ENCODE measurements at regions not wholly inside any gene's neighbourhood (a gene's known extent, or its start where the extent isn't known, plus 50 kb on each side); places are given as distances from the start of the nearest gene placed in this dataset.

DNA sequence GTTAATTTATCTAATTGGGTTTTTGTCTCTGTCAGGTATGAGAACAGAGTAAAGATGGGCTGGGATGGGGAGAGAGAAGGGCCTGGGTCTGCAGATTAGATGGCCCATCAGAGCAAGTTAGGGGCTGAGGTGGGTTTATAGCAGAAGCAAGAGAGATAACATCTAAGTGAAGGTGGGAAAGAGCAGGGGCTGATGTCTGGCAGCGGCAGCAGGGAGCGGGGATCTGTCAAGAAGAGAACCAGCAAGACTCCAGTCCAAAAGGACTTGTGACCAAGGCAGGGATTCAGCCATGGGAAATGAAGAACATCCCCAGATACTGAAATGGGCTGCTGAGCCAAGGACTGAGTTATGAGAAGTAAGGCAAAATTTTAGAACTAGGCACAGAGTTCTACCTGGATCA is 320.6 kb upstream of the TBL1XR1 start:
- ChIA-PET CTCF (no interaction called here), POLR2A (ENCODE audit: low non-redundant PET) (no interaction called here)
- Histone ChIP-seq H3K27me3 (replicated peaks; ENCODE audit: insufficient read depth, low read depth, low read length, poor library complexity) (no peaks in the 10 kb centered on the region), H3K36me3 (ENCODE audit: insufficient read depth, low read length, poor library complexity, severe bottlenecking) (no peaks in the 10 kb centered on the region), H3K27ac (ENCODE audit: low read depth, low read length, poor library complexity, severe bottlenecking) (no peak overlapping the region), H3K4me3 (ENCODE audit: low read depth, low read length, poor library complexity, severe bottlenecking) (no peak overlapping the region), H3K4me1 (ENCODE audit: insufficient read depth, low read length, poor library complexity, severe bottlenecking) (no peaks in the 10 kb centered on the region), H3K9me3 (ENCODE audit: low read depth, low read length, poor library complexity, severe bottlenecking) (no peaks in the 10 kb centered on the region)
- intact Hi-C loops (cut with micrococcal nuclease; ENCODE audit: unreplicated experiment), result no loop called here
- no peak for TF ChIP-seq EZH2 (IDR thresholded peaks at IDR 0.05; ENCODE audit: borderline replicate concordance, low read depth, low read length, poor library complexity, severe bottlenecking)
- TF ChIP-seq CTCF (conservative IDR thresholded peaks at IDR 0.05; ENCODE audit: low read depth, low read length), result no peak
- no peak for DNase-seq (ENCODE audit: low spot score)
- no TSS peak for BruUV-seq (replicated peaks)

DNA sequence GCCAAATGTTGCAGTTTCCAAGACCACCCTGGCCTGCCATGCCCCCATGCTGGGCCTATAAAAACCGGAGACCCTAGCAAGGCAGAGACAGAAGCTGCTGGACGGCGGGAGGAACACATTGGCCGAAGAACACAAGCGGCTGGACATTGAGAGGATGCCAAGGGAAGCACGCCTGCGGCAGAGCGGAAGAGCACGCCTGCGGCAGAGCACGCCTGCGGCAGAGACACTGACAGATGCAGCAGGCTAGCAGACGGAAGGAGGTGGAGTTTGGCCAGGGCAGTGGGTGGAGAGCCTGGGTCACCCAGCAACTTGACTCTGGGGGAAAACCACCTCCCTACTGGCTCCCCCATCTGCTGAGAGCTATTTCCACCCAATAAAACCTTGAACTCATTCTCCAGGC is 322.3 kb upstream of the TBL1XR1 start:
- Histone ChIP-seq H3K9me3 (ENCODE audit: low read depth, low read length, poor library complexity, severe bottlenecking) (no peaks in the 10 kb centered on the region), H3K4me1 (ENCODE audit: insufficient read depth, low read length, poor library complexity, severe bottlenecking) (no peaks in the 10 kb centered on the region), H3K36me3 (ENCODE audit: insufficient read depth, low read length, poor library complexity, severe bottlenecking) (no peaks in the 10 kb centered on the region), H3K4me3 (ENCODE audit: low read depth, low read length, poor library complexity, severe bottlenecking) (no peak overlapping the region), H3K27ac (ENCODE audit: low read depth, low read length, poor library complexity, severe bottlenecking) (no peak overlapping the region), H3K27me3 (replicated peaks; ENCODE audit: insufficient read depth, low read depth, low read length, poor library complexity) (no peaks in the 10 kb centered on the region)
- TF ChIP-seq CTCF (conservative IDR thresholded peaks at IDR 0.05; ENCODE audit: low read depth, low read length), result no peak
- no peak for TF ChIP-seq EZH2 (IDR thresholded peaks at IDR 0.05; ENCODE audit: borderline replicate concordance, low read depth, low read length, poor library complexity, severe bottlenecking)
- ChIA-PET CTCF (no interaction called here), POLR2A (ENCODE audit: low non-redundant PET) (no interaction called here)
- no peak for DNase-seq (ENCODE audit: low spot score)
- no TSS peak for BruUV-seq (replicated peaks)
- intact Hi-C loops (cut with micrococcal nuclease; ENCODE audit: unreplicated experiment), result no loop called here

- no peaks in the 10 kb centered on the region for H3K36me3 ChIP-seq (ENCODE audit: insufficient read depth, low read length, poor library complexity, severe bottlenecking)
- DNase-seq (ENCODE audit: low spot score), result no peak
- intact Hi-C loops (cut with micrococcal nuclease; ENCODE audit: unreplicated experiment), result no loop called here
- H3K4me1 ChIP-seq (ENCODE audit: insufficient read depth, low read length, poor library complexity, severe bottlenecking), result no peaks in the 10 kb centered on the region
- no TSS peak for BruUV-seq (replicated peaks)
- TF ChIP-seq CTCF (conservative IDR thresholded peaks at IDR 0.05; ENCODE audit: low read depth, low read length), result no peak
- no peak for TF ChIP-seq EZH2 (IDR thresholded peaks at IDR 0.05; ENCODE audit: borderline replicate concordance, low read depth, low read length, poor library complexity, severe bottlenecking)
- no peaks in the 10 kb centered on the region for H3K27me3 ChIP-seq (replicated peaks; ENCODE audit: insufficient read depth, low read depth, low read length, poor library complexity)
- H3K27ac ChIP-seq (ENCODE audit: low read depth, low read length, poor library complexity, severe bottlenecking), result no peak overlapping the region
- CTCF ChIA-PET, result no interaction called here
- POLR2A ChIA-PET (ENCODE audit: low non-redundant PET), result no interaction called here
- no peak overlapping the region for H3K4me3 ChIP-seq (ENCODE audit: low read depth, low read length, poor library complexity, severe bottlenecking)
- H3K9me3 ChIP-seq (ENCODE audit: low read depth, low read length, poor library complexity, severe bottlenecking), result no peaks in the 10 kb centered on the region
Observed at GRCh38 chr3:177521305-177521704, 324.0 kb upstream of the TBL1XR1 start.

Measured in A673 (cell line).